H1 (cell line): ENCODE measurements at regions not wholly inside any gene's neighbourhood (a gene's known extent, or its start where the extent isn't known, plus 50 kb on each side); places are given as distances from the start of the nearest gene placed in this dataset.

ENCODE experiments used
- POU5F1 ChIP-seq: IDR thresholded peaks from 2 replicates; pipeline ENCODE4 v1.6.1; 2011; ENCODE audit warnings: low read depth, mild to moderate bottlenecking, low read length, moderate library complexity

DNA sequence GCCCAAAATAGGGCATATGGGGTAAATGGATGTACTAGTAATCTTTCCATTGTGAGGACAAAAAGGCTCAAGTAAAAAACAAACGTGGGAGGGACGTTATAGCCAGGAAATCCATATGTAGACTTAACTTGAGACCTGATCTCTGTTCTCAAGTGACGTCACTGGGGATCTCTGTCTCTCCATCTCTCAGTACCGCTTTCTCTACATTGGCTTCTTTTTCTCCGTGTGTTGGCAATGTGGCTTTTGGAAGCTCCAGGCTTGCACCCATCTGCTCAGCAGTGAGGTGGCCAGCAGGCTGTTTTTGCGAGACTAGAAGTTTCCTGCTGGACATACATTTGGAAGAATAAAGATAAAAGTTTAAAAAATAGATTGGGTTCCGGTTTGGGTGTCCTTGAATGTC is 66.0 kb upstream of the NRXN3 start (continued):
- TF ChIP-seq POU5F1: no peak
